Left renal cortex interstitium (tissue), 4 donors: ENCODE measurements at regions not wholly inside any gene's neighbourhood (a gene's known extent, or its start where the extent isn't known, plus 50 kb on each side); places are given as distances from the start of the nearest gene placed in this dataset.
"Not testable (repeated sequence)": the region's sequence is repeated elsewhere in the genome, so short reads cannot be mapped to it uniquely, and the experiment has no call there.

Source experiments
- DNase-seq, 4 donors: peaks; one replicate each; pipeline ENCODE4 v3.0.0-alpha.2; 2013; ENCODE audit warnings: low read depth in 4 of 4, low spot score in 2 of 4, missing footprints in 1 of 4

- DNase-seq, result not testable (repeated sequence)
These were observed 639.6 kb downstream of the TP53TG3F start for GRCh38 chr16:34099028-34099427.
